IMR-90 (cell line): ENCODE measurements at regions not wholly inside any gene's neighbourhood (a gene's known extent, or its start where the extent isn't known, plus 50 kb on each side); places are given as distances from the start of the nearest gene placed in this dataset.

ENCODE experiments used
- ATAC-seq: fragments of 200-7000 bp; cut with Tn5 transposase; 2 replicates; pipeline ENCODE4 v1.9.1; 2020; ENCODE audit warnings: low read depth, mild to moderate bottlenecking, moderate library complexity
- BruUV-seq: library from RNA; stranded (reverse); fragments of 400-500 nt; replicated peaks from 2 replicates; lab custom pipeline; 2021; lab: Mats Ljungman, UMichigan
- CTCF ChIA-PET: fragments of 300-600 bp; formaldehyde crosslinking; extraction: SDS; loops from one replicate; lab custom pipeline; 2021; ENCODE audit warnings: antibody characterized with exemption; lab: Yijun Ruan, JAX
- POLR2A ChIA-PET: fragments of 300-600 bp; sonication (Branson Sonifier 250); formaldehyde crosslinking; loops from one replicate; lab custom pipeline; 2022; ENCODE audit warnings: antibody characterized with exemption; ENCODE audit not compliant: unreplicated experiment; lab: Charles Lee
- DNase-seq: peaks from one replicate; pipeline ENCODE4 v3.0.0; 2013
- H2AFZ ChIP-seq: replicated peaks from 2 replicates; pipeline ENCODE3; 2013; ENCODE audit warnings: low read length, mild to moderate bottlenecking; ENCODE audit not compliant: poor library complexity
- H2AK5ac ChIP-seq: 2 replicates; pipeline ENCODE4 v1.6.1; 2013; ENCODE audit warnings: low read depth, low read length, inconsistent platforms
- H2AK9ac ChIP-seq: replicated peaks from 2 replicates; pipeline ENCODE3; 2013; ENCODE audit warnings: mild to moderate bottlenecking, low read depth, low read length, moderate library complexity; ENCODE audit not compliant: poor library complexity
- H2BK120ac ChIP-seq: 2 replicates; pipeline ENCODE4 v1.6.1; 2013; ENCODE audit warnings: low read depth, low read length, inconsistent platforms
- H2BK15ac ChIP-seq: 3 replicates; pipeline ENCODE4 v1.6.1; 2013; ENCODE audit warnings: low read depth, low read length, inconsistent platforms
- H2BK20ac ChIP-seq: 2 replicates; pipeline ENCODE4 v1.6.1; 2013; ENCODE audit warnings: low read depth, mild to moderate bottlenecking, inconsistent platforms, low read length, moderate library complexity
- H2BK5ac ChIP-seq: 2 replicates; pipeline ENCODE4 v1.6.1; 2013; ENCODE audit warnings: mild to moderate bottlenecking, low read depth, low read length, inconsistent platforms; ENCODE audit not compliant: poor library complexity, severe bottlenecking
- H3K14ac ChIP-seq: replicated peaks from 2 replicates; pipeline ENCODE4 v1.6.1; 2013; ENCODE audit warnings: low read depth, low read length, inconsistent platforms
- H3K18ac ChIP-seq: 2 replicates; pipeline ENCODE4 v1.6.1; 2013; ENCODE audit warnings: low read depth, low read length, control low read depth
- H3K23ac ChIP-seq: 2 replicates; pipeline ENCODE4 v1.6.1; 2013; ENCODE audit warnings: low read depth, low read length, inconsistent platforms
- H3K27ac ChIP-seq: 2 replicates; pipeline ENCODE4 v1.5.1; 2013; ENCODE audit warnings: mild to moderate bottlenecking, control low read depth, low read length; ENCODE audit not compliant: insufficient read depth
- H3K27me3 ChIP-seq: 2 replicates; pipeline ENCODE4 v1.6.1; 2013; ENCODE audit warnings: low read length; ENCODE audit not compliant: control insufficient read depth, insufficient read depth
- H3K36me3 ChIP-seq: 2 replicates; pipeline ENCODE4 v1.6.1; 2013; ENCODE audit warnings: low read length, mixed read lengths; ENCODE audit not compliant: control insufficient read depth, insufficient read depth
- H3K4ac ChIP-seq: 2 replicates; pipeline ENCODE4 v1.6.1; 2013; ENCODE audit warnings: low read depth, low read length, inconsistent platforms
- H3K4me1 ChIP-seq: 2 replicates; pipeline ENCODE4 v1.6.1; 2013; ENCODE audit warnings: low read length, mixed read lengths; ENCODE audit not compliant: control insufficient read depth, insufficient read depth
- H3K4me2 ChIP-seq: 2 replicates; pipeline ENCODE4 v1.6.1; 2013; ENCODE audit warnings: low read depth, mild to moderate bottlenecking, control low read depth, low read length, moderate library complexity
- H3K4me3 ChIP-seq: 2 replicates; pipeline ENCODE4 v1.5.1; 2013; ENCODE audit warnings: low read depth, mild to moderate bottlenecking, control low read depth, low read length, moderate library complexity; ENCODE audit not compliant: insufficient read depth
- H3K56ac ChIP-seq: 2 replicates; pipeline ENCODE4 v1.6.1; 2013; ENCODE audit warnings: low read length, inconsistent platforms; ENCODE audit not compliant: insufficient read depth; ENCODE audit errors: extremely low read depth
- H3K79me1 ChIP-seq, 2 experiments: 2 replicates each; pipeline ENCODE4 v1.6.1; 2013; ENCODE audit warnings: low read length in 2 of 2, inconsistent platforms in 1 of 2, low read depth in 1 of 2
- H3K9ac ChIP-seq: 2 replicates; pipeline ENCODE4 v1.6.1; 2013; ENCODE audit warnings: low read depth, low read length, control low read depth
- H3K9me1 ChIP-seq: 2 replicates; pipeline ENCODE4 v1.6.1; 2013; ENCODE audit warnings: low read length, inconsistent platforms; ENCODE audit not compliant: insufficient read depth
- H3K9me3 ChIP-seq: 2 replicates; pipeline ENCODE4 v1.6.1; 2013; ENCODE audit warnings: low read length; ENCODE audit not compliant: control insufficient read depth, insufficient read depth
- H4K20me1 ChIP-seq: 2 replicates; pipeline ENCODE4 v1.6.1; 2013; ENCODE audit warnings: low read length, inconsistent platforms; ENCODE audit not compliant: insufficient read depth
- H4K5ac ChIP-seq: 2 replicates; pipeline ENCODE4 v1.6.1; 2013; ENCODE audit warnings: mild to moderate bottlenecking, low read depth, low read length, control low read depth
- H4K8ac ChIP-seq, 2 experiments: 2 replicates each; pipeline ENCODE4 v1.6.1; 2013; ENCODE audit warnings: low read depth in 2 of 2, low read length in 2 of 2, control low read depth in 1 of 2, inconsistent platforms in 1 of 2
- H4K91ac ChIP-seq: 2 replicates; pipeline ENCODE4 v1.6.1; 2013; ENCODE audit warnings: low read depth, low read length, inconsistent platforms; ENCODE audit not compliant: insufficient read depth
- CHD1 ChIP-seq: IDR thresholded peaks from 2 replicates; pipeline ENCODE4 v1.6.1; 2012; ENCODE audit warnings: low read depth, low read length, improper control_type of control experiment
- MAFK ChIP-seq: IDR thresholded peaks from 2 replicates; pipeline ENCODE4 v1.6.1; 2012; ENCODE audit warnings: low read depth, low read length, improper control_type of control experiment
- NFE2L2 ChIP-seq: fragments of 150-350 bp; IDR thresholded peaks from 2 replicates; pipeline ENCODE4 v1.6.1; 2016; ENCODE audit warnings: low read depth, mild to moderate bottlenecking, low read length
- POLR2A ChIP-seq: IDR thresholded peaks from 2 replicates; pipeline ENCODE4 v1.6.1; 2012; ENCODE audit warnings: mild to moderate bottlenecking, low read depth, low read length
- dilution Hi-C: fragments of 300-500 bp; cut with HindIII; formaldehyde crosslinking; loops from one replicate; pipeline ENCODE4 v1.14.3; 2018; ENCODE audit warnings: low sequenced_read_pairs; ENCODE audit not compliant: unreplicated experiment
- in situ Hi-C: fragments of 300-500 bp; cut with MboI; formaldehyde crosslinking; loops from 3 replicates; pipeline ENCODE4 v1.14.3; 2019; ENCODE audit warnings: low sequenced_read_pairs, inconsistent platforms, mixed read lengths
- intact Hi-C: fragments of 100-400 bp; cut with micrococcal nuclease; formaldehyde crosslinking; loops from 2 replicates; pipeline ENCODE4 v1.10.0; 2022

DNA sequence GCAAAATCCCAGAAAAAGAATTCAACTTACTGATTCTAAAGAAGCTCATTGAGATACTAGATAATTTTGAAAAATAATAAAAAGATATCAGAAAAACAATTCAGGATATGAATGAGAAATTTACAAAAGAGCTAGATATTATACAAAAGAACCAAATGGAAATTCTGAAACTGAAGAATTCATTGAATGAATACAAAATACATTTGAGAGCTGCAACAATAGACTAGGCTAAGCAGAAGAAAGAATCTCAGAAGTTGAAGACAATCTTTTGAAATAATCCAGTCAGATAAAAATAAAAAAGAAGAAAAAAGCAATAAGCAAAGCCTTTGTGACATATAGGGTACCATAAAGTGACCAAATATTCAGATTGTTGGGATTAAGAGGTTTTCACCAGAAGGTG lies 206.0 kb downstream of the CD109 start:
- dilution Hi-C loops (no loop called here), in situ Hi-C loops (no loop called here), intact Hi-C loops (no loop called here)
- ATAC-seq (no peak), DNase-seq (no peak)
- H3K23ac ChIP-seq, result no peak overlapping the region
- H4K5ac ChIP-seq, result no peak overlapping the region
- BruUV-seq, result no TSS peak
- no peak overlapping the region for H2AK5ac ChIP-seq
- no peak overlapping the region for H3K9ac ChIP-seq
- H3K4ac ChIP-seq, result no peak overlapping the region
- H4K91ac ChIP-seq, result no peak overlapping the region
- POLR2A ChIA-PET, result no interaction called here
- no peak overlapping the region for H3K56ac ChIP-seq
- no peak overlapping the region for H2BK120ac ChIP-seq
- H3K4me2 ChIP-seq, result no peak overlapping the region
- no peak for TF ChIP-seq NFE2L2
- no peak for TF ChIP-seq POLR2A
- TF ChIP-seq MAFK, result no peak
- no peak for TF ChIP-seq CHD1
- peaks cover 8% of the 10 kb centered on the region for H3K9me3 ChIP-seq
- no peaks in the 10 kb centered on the region for H3K9me1 ChIP-seq
- no peak overlapping the region for H3K4me3 ChIP-seq
- CTCF ChIA-PET, result no interaction called here
- no peak overlapping the region for H3K14ac ChIP-seq
- no peak overlapping the region for H2BK5ac ChIP-seq
- H3K79me1 ChIP-seq, result no peaks in the 10 kb centered on the region
- H3K27me3 ChIP-seq, result no peaks in the 10 kb centered on the region
- no peaks in the 10 kb centered on the region for H3K4me1 ChIP-seq
- H2BK15ac ChIP-seq, result no peak overlapping the region
- H3K18ac ChIP-seq, result no peak overlapping the region
- H4K20me1 ChIP-seq, result no peaks in the 10 kb centered on the region
- no peak overlapping the region for H4K8ac ChIP-seq
- H3K36me3 ChIP-seq, result no peaks in the 10 kb centered on the region
- no peak overlapping the region for H2AFZ ChIP-seq
- H2AK9ac ChIP-seq, result no peak overlapping the region
- no peak overlapping the region for H2BK20ac ChIP-seq
- H3K27ac ChIP-seq, result no peak overlapping the region
